Lower lobe of right lung (tissue), 2 donors: ENCODE measurements at regions not wholly inside any gene's neighbourhood (a gene's known extent, or its start where the extent isn't known, plus 50 kb on each side); places are given as distances from the start of the nearest gene placed in this dataset.
"Not testable (repeated sequence)": the region's sequence is repeated elsewhere in the genome, so short reads cannot be mapped to it uniquely, and the experiment has no call there.

Source experiments
- ATAC-seq, 2 donors: fragments of 200-7000 bp; cut with Tn5 transposase; one replicate each; pipeline ENCODE4 v1.9.1; 2020 to 2022; ENCODE audit warnings: mild to moderate bottlenecking in 2 of 2, moderate library complexity in 2 of 2
- DNase-seq: peaks from one replicate; pipeline ENCODE4 v3.0.0-alpha.2; 2020
- H3K27ac ChIP-seq: fragments of 200-600 bp; one replicate; pipeline ENCODE4 v1.8.0; 2022
- H3K27me3 ChIP-seq: fragments of 200-600 bp; one replicate; pipeline ENCODE4 v1.8.0; 2022; ENCODE audit warnings: low read depth
- H3K36me3 ChIP-seq: fragments of 200-600 bp; one replicate; pipeline ENCODE4 v1.8.0; 2022; ENCODE audit warnings: mild to moderate bottlenecking
- H3K4me1 ChIP-seq: fragments of 200-600 bp; one replicate; pipeline ENCODE4 v1.8.0; 2022
- H3K4me3 ChIP-seq: fragments of 200-600 bp; one replicate; pipeline ENCODE4 v1.8.0; 2022; ENCODE audit warnings: mild to moderate bottlenecking
- H3K9me3 ChIP-seq: fragments of 200-600 bp; one replicate; pipeline ENCODE4 v1.8.0; 2022
- CTCF ChIP-seq: fragments of 200-600 bp; IDR thresholded peaks from one replicate; pipeline ENCODE4 v1.8.0; 2022; ENCODE audit warnings: antibody characterized with exemption, mild to moderate bottlenecking
- intact Hi-C: fragments of 100-400 bp; cut with DNase I; formaldehyde crosslinking; loops from one replicate; pipeline ENCODE4 v1.11.0; 2022
- donor health status: DM: no; HTN: yes; CAD: no; lungs with severe emphysema.

- intact Hi-C loops = no loop called here
- ATAC-seq (no peak), DNase-seq (no peak)
- no peak for TF ChIP-seq CTCF
- no peaks in the 10 kb centered on the region for H3K9me3 ChIP-seq
- H3K4me3 ChIP-seq = no peak overlapping the region
- no peak overlapping the region for H3K27ac ChIP-seq
- no peaks in the 10 kb centered on the region for H3K36me3 ChIP-seq
- H3K27me3 ChIP-seq = peaks cover 5% of the 10 kb centered on the region
- H3K4me1 ChIP-seq = no peaks in the 10 kb centered on the region
These were observed 56.8 kb upstream of the WDR11 start for GRCh38 chr10:120794390-120794789.

- H3K27me3 ChIP-seq, DNase-seq, ATAC-seq, H3K36me3 ChIP-seq, H3K4me3 ChIP-seq, intact Hi-C loops, H3K9me3 ChIP-seq, H3K4me1 ChIP-seq, H3K27ac ChIP-seq: not testable (repeated sequence)
These were observed 52.9 kb upstream of the WDR11 start for GRCh38 chr10:120798276-120798675.

- Histone ChIP-seq H3K27me3 (peaks cover 5% of the 10 kb centered on the region), H3K4me3 (no peak overlapping the region), H3K27ac (no peak overlapping the region), H3K4me1 (no peaks in the 10 kb centered on the region), H3K9me3 (no peaks in the 10 kb centered on the region), H3K36me3 (no peaks in the 10 kb centered on the region)
- intact Hi-C loops = no loop called here
- TF ChIP-seq CTCF = no peak
- ATAC-seq = no peak
- DNase-seq = no peak
These were observed 51.3 kb upstream of the WDR11 start for GRCh38 chr10:120799849-120800248.

GRCh38 chr10:120800528-120801323, 50.4 kb upstream of the WDR11 start:
- Histone ChIP-seq H3K9me3 (no peaks in the 10 kb centered on the region), H3K27me3 (no peaks in the 10 kb centered on the region), H3K36me3 (no peaks in the 10 kb centered on the region), H3K4me1 (no peaks in the 10 kb centered on the region), H3K4me3 (no peak overlapping the region), H3K27ac (no peak overlapping the region)
- TF ChIP-seq CTCF = no peak
- intact Hi-C loops = no loop called here
- ATAC-seq (no peak), DNase-seq (no peak)
